HG02798 (cell line): ENCODE measurements at regions not wholly inside any gene's neighbourhood (a gene's known extent, or its start where the extent isn't known, plus 50 kb on each side); places are given as distances from the start of the nearest gene placed in this dataset.
"Not testable (repeated sequence)": the region's sequence is repeated elsewhere in the genome, so short reads cannot be mapped to it uniquely, and the experiment has no call there.

Source experiments
- ATAC-seq: cut with Tn5 transposase; IDR thresholded peaks from one replicate; pipeline ENCODE4 v1.9.1; 2021; ENCODE audit warnings: mild to moderate bottlenecking; ENCODE audit not compliant: unreplicated experiment, poor library complexity

GRCh38 chr2:188786368-188786841 lies 187.8 kb upstream of the COL3A1 start:
- no peak for ATAC-seq

- no peak for ATAC-seq
These were observed 187.0 kb upstream of the COL3A1 start for GRCh38 chr2:188787021-188787657.

- no peak for ATAC-seq
These were observed 186.4 kb upstream of the COL3A1 start for GRCh38 chr2:188787658-188788240.

- no peak for ATAC-seq
These were observed 185.6 kb upstream of the COL3A1 start for GRCh38 chr2:188788621-188789020.

DNA sequence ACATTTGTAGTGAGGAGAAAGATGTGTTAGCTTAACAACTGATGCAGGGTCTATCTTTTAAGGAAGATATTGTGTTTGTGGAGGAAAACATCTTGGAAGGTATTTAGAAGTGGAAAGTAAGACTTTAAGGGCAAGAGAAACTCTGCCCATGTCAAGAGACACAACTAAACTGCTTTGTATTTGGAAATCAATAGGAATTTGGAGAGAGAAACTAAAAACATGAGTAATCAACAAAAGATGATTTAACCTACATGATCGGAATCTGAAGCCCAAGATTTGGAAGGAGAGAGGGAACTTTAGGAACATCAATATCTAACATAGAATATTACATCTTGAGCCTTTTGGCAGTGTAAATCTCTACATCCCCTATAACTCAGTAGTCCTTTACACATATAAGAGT lies 184.2 kb upstream of the COL3A1 start:
- no peak for ATAC-seq

DNA sequence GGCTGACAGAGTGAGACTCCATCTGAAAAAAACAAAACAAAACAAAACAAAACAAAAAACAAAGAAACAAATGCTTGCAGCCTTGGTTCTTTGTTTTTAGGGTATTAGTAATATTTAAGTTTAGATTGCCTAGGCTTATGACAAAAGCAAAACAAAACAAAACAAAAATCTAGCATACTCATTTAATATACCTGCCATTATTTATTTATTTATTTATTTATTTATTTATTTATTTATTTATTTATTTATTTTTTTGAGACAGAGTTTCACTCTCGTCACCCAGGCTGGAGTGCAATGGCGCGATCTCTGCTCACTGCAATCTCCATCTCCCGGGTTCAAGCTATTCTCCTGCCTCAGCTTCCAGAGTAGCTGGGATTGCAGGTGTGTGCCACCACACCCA lies 179.7 kb upstream of the COL3A1 start:
- ATAC-seq, result not testable (repeated sequence)

- ATAC-seq, result no peak
These were observed 178.4 kb upstream of the COL3A1 start for GRCh38 chr2:188795762-188796161.

GRCh38 chr2:188797371-188797770 lies 176.8 kb upstream of the COL3A1 start:
- no peak for ATAC-seq

- ATAC-seq, result no peak
These were observed 176.0 kb upstream of the COL3A1 start for GRCh38 chr2:188798159-188798558.

GRCh38 chr2:188805219-188805618 lies 169.0 kb upstream of the COL3A1 start:
- ATAC-seq, result no peak

- no peak for ATAC-seq
These were observed 165.2 kb upstream of the COL3A1 start for GRCh38 chr2:188808947-188809355.

- ATAC-seq, result no peak
These were observed 163.6 kb upstream of the COL3A1 start for GRCh38 chr2:188810586-188810985.

GRCh38 chr2:188811522-188811921 lies 162.7 kb upstream of the COL3A1 start:
- no peak for ATAC-seq

- no peak for ATAC-seq
These were observed 160.9 kb upstream of the COL3A1 start for GRCh38 chr2:188813315-188813714.

DNA sequence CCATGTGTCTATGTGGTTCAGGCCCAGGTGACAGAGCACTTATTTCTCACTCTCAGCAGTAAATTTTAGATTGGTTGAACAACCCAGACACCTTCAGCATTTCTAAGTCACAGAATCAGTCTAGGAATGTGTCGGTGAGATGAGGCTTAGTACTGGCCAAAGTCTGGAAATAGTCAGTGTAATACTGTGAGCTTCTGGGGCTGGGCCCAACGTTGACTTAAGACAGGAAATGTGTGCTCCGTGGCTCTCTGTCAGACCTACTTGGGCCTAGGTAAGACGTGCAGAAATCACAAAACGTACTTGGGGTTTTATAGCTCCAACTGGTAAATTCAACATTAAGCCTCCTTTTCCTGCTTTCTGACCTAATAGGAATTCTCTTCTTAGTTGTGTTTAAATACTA lies 160.3 kb upstream of the COL3A1 start:
- ATAC-seq, result no peak

DNA sequence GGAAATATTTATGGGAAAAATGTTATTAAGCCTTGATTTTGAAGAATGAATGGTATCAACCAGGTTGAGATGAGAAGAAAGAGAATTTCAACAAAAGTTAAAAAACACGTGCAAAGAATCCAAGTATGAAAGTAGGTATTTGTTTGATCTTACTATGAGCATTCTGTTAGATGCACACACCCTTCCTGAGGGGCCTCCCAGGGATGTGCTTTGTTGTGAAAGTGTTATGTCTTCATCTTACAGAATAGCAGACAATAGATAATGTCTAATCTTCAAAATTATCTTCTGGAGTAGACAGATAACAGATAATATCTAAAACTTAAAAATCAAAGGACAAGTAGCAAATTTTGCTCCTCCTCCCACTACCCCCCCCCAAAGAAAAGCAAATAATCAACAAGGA lies 155.2 kb upstream of the COL3A1 start:
- ATAC-seq, result no peak

DNA sequence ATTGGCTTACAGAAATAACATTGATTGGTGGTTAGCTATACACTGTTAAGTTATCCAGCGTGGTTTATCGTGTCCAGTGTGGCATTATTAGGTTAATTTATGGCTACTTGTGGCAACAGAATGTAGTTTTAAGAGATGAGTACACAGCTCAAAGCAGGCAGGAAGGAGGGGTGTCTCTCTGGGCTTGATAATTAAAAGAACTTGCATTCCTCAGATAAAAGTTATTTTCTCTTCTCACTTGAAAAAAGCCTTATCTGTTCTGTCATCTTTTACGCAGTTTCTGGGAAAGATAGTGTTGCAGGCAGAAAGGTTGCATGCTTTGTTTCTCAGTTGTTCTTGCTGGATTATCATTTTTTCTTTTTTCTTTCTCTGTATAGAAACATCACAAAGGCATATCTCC lies 154.4 kb upstream of the COL3A1 start:
- ATAC-seq, result no peak

- no peak for ATAC-seq
These were observed 153.6 kb upstream of the COL3A1 start for GRCh38 chr2:188820576-188820975.

GRCh38 chr2:188824125-188824524 lies 150.0 kb upstream of the COL3A1 start:
- no peak for ATAC-seq

DNA sequence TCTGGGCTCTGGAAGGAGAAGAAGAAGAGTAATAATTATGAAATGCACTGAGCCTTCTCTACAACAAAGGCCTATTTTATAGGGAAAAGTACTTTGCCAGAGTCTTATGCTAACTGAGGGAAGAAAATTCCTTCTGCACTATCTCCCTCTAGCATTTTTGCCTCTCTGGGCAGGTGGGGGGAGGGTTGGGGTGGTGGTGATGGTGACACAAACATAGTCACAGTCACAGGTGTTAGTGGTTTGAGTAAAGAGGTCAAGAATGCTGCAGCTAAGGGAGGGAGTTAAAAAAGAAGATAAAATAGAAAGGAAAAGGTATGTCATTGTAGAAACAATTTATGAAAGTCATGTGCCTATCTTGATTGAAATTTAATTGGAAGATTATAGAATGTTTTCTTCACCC lies 140.8 kb upstream of the COL3A1 start:
- ATAC-seq, result no peak

DNA sequence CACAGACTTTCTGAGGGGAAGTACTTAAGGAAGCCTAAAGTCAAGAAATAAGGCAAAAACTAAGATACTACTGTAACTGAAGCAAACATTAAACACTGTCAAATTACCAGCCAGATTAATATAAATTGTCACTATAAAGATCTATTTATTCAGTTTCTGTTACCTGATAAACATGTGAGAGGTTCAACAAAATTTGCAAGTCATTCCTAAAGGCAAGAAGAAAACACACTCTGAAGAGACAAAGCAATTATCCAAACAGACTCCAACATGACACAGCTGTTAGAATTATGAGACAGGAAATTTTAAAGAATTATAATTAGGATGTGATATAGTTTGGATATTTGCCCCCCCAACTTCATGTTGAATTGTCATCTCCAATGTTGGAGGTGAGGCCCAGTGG lies 140.4 kb upstream of the COL3A1 start:
- ATAC-seq, result no peak

GRCh38 chr2:188835006-188835405 lies 139.2 kb upstream of the COL3A1 start:
- no peak for ATAC-seq
